Epithelial cell of esophagus (primary cell): ENCODE measurements at regions not wholly inside any gene's neighbourhood (a gene's known extent, or its start where the extent isn't known, plus 50 kb on each side); places are given as distances from the start of the nearest gene placed in this dataset.

Source experiments
- DNase-seq: peaks from one replicate; pipeline ENCODE4 v3.0.0; 2010; ENCODE audit warnings: low read depth
- H3K4me3 ChIP-seq: 2 replicates; pipeline ENCODE4 v1.5.1; 2011; ENCODE audit warnings: mild to moderate bottlenecking, low read length, control low read depth
- TF ChIP-seq, protein P1 (sequence below): IDR thresholded peaks from 2 replicates; pipeline ENCODE4 v1.5.1; 2011; ENCODE audit warnings: low read depth, mild to moderate bottlenecking, low read length, control low read depth, inconsistent platforms; ENCODE audit not compliant: insufficient read depth; ENCODE audit errors: missing control alignments

DNA sequence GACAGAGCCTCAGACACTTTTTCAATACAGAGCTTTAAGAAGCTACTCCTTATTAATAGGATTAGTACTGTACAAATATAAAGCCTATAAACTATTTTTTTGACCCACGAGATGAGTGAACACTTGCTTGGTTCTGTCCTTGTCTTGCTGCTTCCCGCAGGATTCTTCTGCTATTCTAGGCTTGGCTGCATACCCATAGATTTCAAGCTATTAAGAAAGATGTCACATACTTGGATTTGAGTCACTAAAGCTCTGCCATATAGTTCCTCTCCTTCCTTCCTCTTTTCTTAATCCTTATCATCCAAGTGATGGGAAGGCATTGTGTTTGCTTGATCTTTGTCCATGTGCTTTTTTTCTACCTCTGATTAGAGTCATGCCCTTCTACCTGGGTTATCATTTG lies 361.2 kb upstream of the TRPC7 start:
- TF ChIP-seq, protein P1, sequence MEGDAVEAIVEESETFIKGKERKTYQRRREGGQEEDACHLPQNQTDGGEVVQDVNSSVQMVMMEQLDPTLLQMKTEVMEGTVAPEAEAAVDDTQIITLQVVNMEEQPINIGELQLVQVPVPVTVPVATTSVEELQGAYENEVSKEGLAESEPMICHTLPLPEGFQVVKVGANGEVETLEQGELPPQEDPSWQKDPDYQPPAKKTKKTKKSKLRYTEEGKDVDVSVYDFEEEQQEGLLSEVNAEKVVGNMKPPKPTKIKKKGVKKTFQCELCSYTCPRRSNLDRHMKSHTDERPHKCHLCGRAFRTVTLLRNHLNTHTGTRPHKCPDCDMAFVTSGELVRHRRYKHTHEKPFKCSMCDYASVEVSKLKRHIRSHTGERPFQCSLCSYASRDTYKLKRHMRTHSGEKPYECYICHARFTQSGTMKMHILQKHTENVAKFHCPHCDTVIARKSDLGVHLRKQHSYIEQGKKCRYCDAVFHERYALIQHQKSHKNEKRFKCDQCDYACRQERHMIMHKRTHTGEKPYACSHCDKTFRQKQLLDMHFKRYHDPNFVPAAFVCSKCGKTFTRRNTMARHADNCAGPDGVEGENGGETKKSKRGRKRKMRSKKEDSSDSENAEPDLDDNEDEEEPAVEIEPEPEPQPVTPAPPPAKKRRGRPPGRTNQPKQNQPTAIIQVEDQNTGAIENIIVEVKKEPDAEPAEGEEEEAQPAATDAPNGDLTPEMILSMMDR: no peak
- DNase-seq: no peak
- H3K4me3 ChIP-seq: no peak overlapping the region

DNA sequence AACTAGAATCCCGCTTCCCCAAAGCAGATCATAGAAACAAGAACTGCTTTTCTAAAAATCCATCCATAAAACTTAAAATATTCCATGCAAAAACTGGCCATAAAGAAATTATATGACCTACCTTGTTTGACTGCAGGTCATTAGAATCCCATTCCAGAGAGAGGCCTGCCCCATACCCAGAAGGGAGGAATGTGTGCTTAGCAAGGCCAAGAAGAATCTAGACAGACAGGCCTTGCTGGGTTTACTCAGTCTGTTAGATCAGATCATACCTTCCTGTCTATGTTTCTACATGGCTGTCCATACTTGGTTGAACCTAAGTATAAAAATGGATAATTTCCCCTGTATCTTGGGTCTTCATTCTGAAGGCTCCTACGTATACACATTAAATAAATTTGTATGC lies 358.8 kb upstream of the TRPC7 start:
- no peak overlapping the region for H3K4me3 ChIP-seq
- TF ChIP-seq, protein P1: no peak
- DNase-seq: peak; percentile 83

DNA sequence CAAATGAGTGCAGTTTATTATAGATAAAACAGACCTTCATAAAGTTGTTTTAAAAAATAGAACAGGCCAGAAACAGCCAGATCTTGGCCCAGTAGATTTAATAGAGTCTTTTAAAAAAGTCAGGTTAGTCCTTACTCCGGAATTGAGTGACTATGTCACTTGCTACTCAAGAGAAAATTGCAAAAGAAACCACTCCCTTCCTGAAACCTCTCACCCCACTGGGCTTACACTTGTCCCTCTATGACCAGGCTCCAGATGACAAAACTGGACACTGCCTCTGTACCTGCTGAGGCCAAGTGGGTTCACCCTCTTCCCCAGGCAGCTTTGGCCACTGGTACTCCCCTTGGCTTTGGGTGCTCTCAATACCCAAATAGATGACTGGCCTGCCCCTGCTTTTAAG lies 357.2 kb upstream of the TRPC7 start:
- DNase-seq: no peak
- H3K4me3 ChIP-seq: no peak overlapping the region
- TF ChIP-seq, protein P1: no peak

DNA sequence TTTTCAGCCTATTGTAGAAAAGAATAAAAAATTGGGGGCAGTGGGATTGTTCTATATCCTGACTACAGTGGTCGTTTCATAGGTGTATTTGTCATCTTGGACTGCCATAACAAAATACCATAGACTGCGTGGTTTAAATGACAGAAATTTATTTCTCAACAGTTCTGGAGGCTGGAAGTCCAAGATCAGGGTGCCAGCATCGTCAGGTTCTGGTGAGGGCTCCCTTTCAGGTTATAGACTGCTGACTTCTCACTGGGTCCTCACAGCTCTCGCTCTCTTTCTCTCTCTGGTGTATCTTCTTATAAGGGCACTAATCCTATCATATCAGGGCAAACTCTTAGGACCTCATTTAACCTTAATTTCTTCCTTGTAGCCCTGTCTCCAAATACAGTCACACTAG lies 356.7 kb upstream of the TRPC7 start:
- H3K4me3 ChIP-seq: no peak overlapping the region
- DNase-seq: no peak
- TF ChIP-seq, protein P1: no peak

DNA sequence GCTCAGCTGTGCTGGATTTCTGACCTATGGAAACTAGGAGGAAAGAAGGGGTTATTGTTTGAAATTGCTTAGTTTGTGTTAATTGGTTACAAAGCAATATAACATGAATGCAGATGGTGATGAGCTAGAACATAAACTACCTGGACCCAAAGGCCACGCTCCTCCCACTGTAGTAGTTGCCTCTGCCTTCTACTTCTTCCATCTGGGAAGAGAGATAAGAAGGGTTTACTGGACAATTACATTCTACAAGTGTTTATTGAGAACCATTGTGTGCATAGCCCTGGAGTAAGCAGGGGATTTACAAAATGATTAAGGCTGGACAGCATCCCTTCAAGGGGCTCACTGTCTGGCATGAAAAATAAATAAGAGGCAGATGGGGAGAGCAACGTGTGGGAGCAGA lies 355.3 kb upstream of the TRPC7 start:
- no peak overlapping the region for H3K4me3 ChIP-seq
- DNase-seq: no peak
- TF ChIP-seq, protein P1: no peak

DNA sequence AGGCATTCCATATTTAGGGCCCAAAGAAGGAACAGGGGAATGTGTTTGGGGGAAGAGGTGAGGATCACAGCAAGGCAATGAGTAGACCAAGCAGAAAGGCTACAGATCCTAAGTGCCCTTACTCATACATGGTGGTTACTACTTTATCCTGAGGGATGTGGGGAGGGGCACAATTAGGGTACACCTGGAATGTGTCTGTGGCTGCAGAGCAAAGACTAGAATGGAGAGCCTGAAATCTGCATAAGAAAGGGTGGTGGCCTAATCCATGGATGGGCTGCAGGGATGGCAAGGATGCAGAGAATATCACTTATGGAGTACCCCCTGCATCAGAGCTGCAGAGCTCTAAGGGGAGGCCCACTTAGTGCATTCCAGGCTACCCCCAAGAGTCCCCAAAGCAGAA lies 352.6 kb upstream of the TRPC7 start:
- TF ChIP-seq, protein P1: no peak
- no peak for DNase-seq
- no peak overlapping the region for H3K4me3 ChIP-seq

DNA sequence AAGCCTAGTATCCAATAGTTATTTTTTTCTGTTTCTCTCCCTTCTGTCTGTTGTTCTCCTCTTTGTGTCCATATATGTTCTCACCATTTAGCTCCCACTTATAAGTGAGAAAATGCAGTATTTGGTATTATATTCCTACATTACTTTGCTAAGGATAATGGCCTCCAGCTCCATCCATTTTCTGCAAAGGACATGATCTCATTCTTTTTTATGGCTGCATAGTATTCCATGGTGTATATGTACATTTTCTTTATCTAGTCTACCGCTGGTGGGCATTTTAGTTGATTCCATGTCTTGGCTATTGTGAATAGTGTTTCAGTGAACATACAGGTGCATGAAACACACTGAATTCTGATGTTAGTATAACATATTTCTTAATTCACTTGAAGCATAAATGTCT lies 348.9 kb upstream of the TRPC7 start:
- DNase-seq: no peak
- no peak overlapping the region for H3K4me3 ChIP-seq
- TF ChIP-seq, protein P1: no peak
